ENCODE measurements at regions not wholly inside any gene's neighbourhood (a gene's known extent, or its start where the extent isn't known, plus 50 kb on each side); places are given as distances from the start of the nearest gene placed in this dataset.

GRCh38 chr7:18370633-18371032 lies 124.9 kb upstream of the HDAC9 start:
- DNase-seq: no peak

- no peak for DNase-seq
Measured at GRCh38 chr7:18378989-18379605, 116.5 kb upstream of the HDAC9 start.

GRCh38 chr7:18384491-18385143 lies 110.9 kb upstream of the HDAC9 start:
- DNase-seq: no peak

GRCh38 chr7:18386607-18387006 lies 108.9 kb upstream of the HDAC9 start:
- no peak for DNase-seq

GRCh38 chr7:18387191-18387735 lies 108.3 kb upstream of the HDAC9 start:
- no peak for DNase-seq

GRCh38 chr7:18390535-18390907 lies 105.0 kb upstream of the HDAC9 start:
- no peak for DNase-seq

GRCh38 chr7:18393465-18394118 lies 102.0 kb upstream of the HDAC9 start:
- no peak for DNase-seq

- DNase-seq: no peak
Measured at GRCh38 chr7:18395868-18396267, 99.7 kb upstream of the HDAC9 start.

- DNase-seq: no peak
Measured at GRCh38 chr7:18396953-18397352, 98.6 kb upstream of the HDAC9 start.

GRCh38 chr7:18399436-18400235 lies 95.9 kb upstream of the HDAC9 start:
- DNase-seq: no peak

- no peak for DNase-seq
Measured at GRCh38 chr7:18400275-18400674, 95.3 kb upstream of the HDAC9 start.

- DNase-seq: no peak
Measured at GRCh38 chr7:18400726-18401125, 94.8 kb upstream of the HDAC9 start.

- DNase-seq: no peak
Measured at GRCh38 chr7:18401757-18402156, 93.8 kb upstream of the HDAC9 start.

GRCh38 chr7:18402488-18403183 lies 92.9 kb upstream of the HDAC9 start:
- DNase-seq: no peak

- DNase-seq: no peak
Measured at GRCh38 chr7:18405726-18406125, 89.8 kb upstream of the HDAC9 start.

- DNase-seq: no peak
Measured at GRCh38 chr7:18407385-18407784, 88.2 kb upstream of the HDAC9 start.

- no peak for DNase-seq
Measured at GRCh38 chr7:18408461-18408860, 87.1 kb upstream of the HDAC9 start.

GRCh38 chr7:18408868-18409267 lies 86.7 kb upstream of the HDAC9 start:
- DNase-seq: no peak

GRCh38 chr7:18413447-18413846 lies 82.1 kb upstream of the HDAC9 start:
- no peak for DNase-seq

- no peak for DNase-seq
Measured at GRCh38 chr7:18414885-18415284, 80.7 kb upstream of the HDAC9 start.

GRCh38 chr7:18416988-18417387 lies 78.6 kb upstream of the HDAC9 start:
- DNase-seq: no peak

GRCh38 chr7:18419456-18419855 lies 76.1 kb upstream of the HDAC9 start:
- DNase-seq: no peak

- DNase-seq: no peak
Measured at GRCh38 chr7:18420108-18420507, 75.4 kb upstream of the HDAC9 start.

Measured in NCI-H1048 (cell line).